ENCODE measurements at regions not wholly inside any gene's neighbourhood (a gene's known extent, or its start where the extent isn't known, plus 50 kb on each side); places are given as distances from the start of the nearest gene placed in this dataset.

- TF ChIP-seq CTCF (conservative IDR thresholded peaks at IDR 0.05; ENCODE audit: low read depth, low read length), result no peak
- no peak for TF ChIP-seq POLR2A (IDR thresholded peaks at IDR 0.05; ENCODE audit: low read depth, low read length)
- TF ChIP-seq CEBPB (IDR thresholded peaks at IDR 0.05; ENCODE audit: low read depth, low read length), result no peak
These were observed 88.3 kb upstream of the SLC22A23 start for GRCh38 chr6:3545156-3545555.
